Osteoblast (primary cell): ENCODE measurements at regions not wholly inside any gene's neighbourhood (a gene's known extent, or its start where the extent isn't known, plus 50 kb on each side); places are given as distances from the start of the nearest gene placed in this dataset.

ENCODE experiments used
- DNase-seq: peaks from one replicate; pipeline ENCODE4 v3.0.0; 2011; ENCODE audit warnings: low spot score, mixed read lengths; ENCODE audit not compliant: insufficient read length; ENCODE audit errors: missing footprints
- H2AFZ ChIP-seq: 2 replicates; pipeline ENCODE4 v1.6.0; 2011; ENCODE audit warnings: mild to moderate bottlenecking, low read length
- H3K27ac ChIP-seq: 2 replicates; pipeline ENCODE4 v1.5.1; 2011; ENCODE audit warnings: mild to moderate bottlenecking, low read depth, low read length, moderate library complexity
- H3K27me3 ChIP-seq: 2 replicates; pipeline ENCODE4 v1.6.0; 2012; ENCODE audit warnings: mild to moderate bottlenecking, control low read depth, inconsistent platforms, low read length, moderate library complexity; ENCODE audit not compliant: insufficient read depth
- H3K36me3 ChIP-seq: 2 replicates; pipeline ENCODE4 v1.5.1; 2011; ENCODE audit warnings: mild to moderate bottlenecking, low read length, control low read depth, moderate library complexity; ENCODE audit not compliant: insufficient read depth
- H3K4me1 ChIP-seq: 2 replicates; pipeline ENCODE4 v1.5.1; 2011; ENCODE audit warnings: mild to moderate bottlenecking, low read length, control low read depth, moderate library complexity; ENCODE audit not compliant: insufficient read depth
- H3K4me2 ChIP-seq: 2 replicates; pipeline ENCODE4 v1.6.0; 2011; ENCODE audit warnings: mild to moderate bottlenecking, low read length; ENCODE audit not compliant: insufficient read depth
- H3K4me3 ChIP-seq: fragments of 200-600 bp; sonication (generic); 3 replicates; pipeline ENCODE4 v1.5.1; 2012; ENCODE audit warnings: mild to moderate bottlenecking, low read length, inconsistent platforms; ENCODE audit not compliant: insufficient read depth
- H3K79me2 ChIP-seq: 2 replicates; pipeline ENCODE4 v1.6.0; 2012; ENCODE audit warnings: mild to moderate bottlenecking, low read length, control low read depth, inconsistent platforms; ENCODE audit not compliant: insufficient read depth
- H3K9me3 ChIP-seq: 2 replicates; pipeline ENCODE4 v1.5.1; 2011; ENCODE audit warnings: low read depth, low read length, control low read depth
- H4K20me1 ChIP-seq: 2 replicates; pipeline ENCODE4 v1.6.0; 2012; ENCODE audit warnings: mild to moderate bottlenecking, low read length, control low read depth; ENCODE audit not compliant: insufficient read depth
- CTCF ChIP-seq: IDR thresholded peaks from 2 replicates; pipeline ENCODE4 v1.5.1; 2011; ENCODE audit warnings: mild to moderate bottlenecking, low read depth, low read length, moderate library complexity; ENCODE audit errors: extremely low read depth

GRCh38 chr14:53701108-53701875, 255.3 kb downstream of the BMP4 start:
- Histone ChIP-seq H3K4me2 (no peak overlapping the region), H3K79me2 (no peaks in the 10 kb centered on the region), H4K20me1 (no peaks in the 10 kb centered on the region), H3K27me3 (peaks cover 14% of the 10 kb centered on the region), H2AFZ (no peak overlapping the region), H3K9me3 (no peaks in the 10 kb centered on the region), H3K4me1 (no peaks in the 10 kb centered on the region), H3K4me3 (no peak overlapping the region), H3K36me3 (no peaks in the 10 kb centered on the region), H3K27ac (no peak overlapping the region)
- no peak for TF ChIP-seq CTCF
- DNase-seq = no peak

GRCh38 chr14:53696217-53696965, 260.2 kb downstream of the BMP4 start:
- H3K4me3 ChIP-seq = no peak overlapping the region
- TF ChIP-seq CTCF = no peak
- H3K27ac ChIP-seq = no peak overlapping the region
- no peak overlapping the region for H3K4me2 ChIP-seq
- H3K79me2 ChIP-seq = no peaks in the 10 kb centered on the region
- DNase-seq = no peak
- H3K4me1 ChIP-seq = no peaks in the 10 kb centered on the region
- no peaks in the 10 kb centered on the region for H3K36me3 ChIP-seq
- no peaks in the 10 kb centered on the region for H4K20me1 ChIP-seq
- peaks cover 15% of the 10 kb centered on the region for H3K27me3 ChIP-seq
- H2AFZ ChIP-seq = no peak overlapping the region
- H3K9me3 ChIP-seq = no peaks in the 10 kb centered on the region

GRCh38 chr14:53695692-53696214, 260.9 kb downstream of the BMP4 start:
- no peak overlapping the region for H3K27ac ChIP-seq
- no peak overlapping the region for H3K4me3 ChIP-seq
- no peak for TF ChIP-seq CTCF
- no peaks in the 10 kb centered on the region for H4K20me1 ChIP-seq
- no peaks in the 10 kb centered on the region for H3K36me3 ChIP-seq
- no peaks in the 10 kb centered on the region for H3K4me1 ChIP-seq
- no peak overlapping the region for H3K4me2 ChIP-seq
- no peaks in the 10 kb centered on the region for H3K79me2 ChIP-seq
- H3K27me3 ChIP-seq = peaks cover 14% of the 10 kb centered on the region
- H2AFZ ChIP-seq = no peak overlapping the region
- DNase-seq = no peak
- H3K9me3 ChIP-seq = no peaks in the 10 kb centered on the region

- H3K27me3 ChIP-seq = peaks cover 6% of the 10 kb centered on the region
- H3K79me2 ChIP-seq = no peaks in the 10 kb centered on the region
- DNase-seq = no peak
Observed at GRCh38 chr14:53692885-53693284, 263.7 kb downstream of the BMP4 start.

More at GRCh38 chr14:53692885-53693284, 263.7 kb downstream of the BMP4 start:
- Histone ChIP-seq H3K9me3 (no peaks in the 10 kb centered on the region), H3K27ac (no peak overlapping the region), H3K4me2 (no peak overlapping the region), H3K36me3 (no peaks in the 10 kb centered on the region), H3K4me3 (no peak overlapping the region), H2AFZ (no peak overlapping the region), H3K4me1 (no peaks in the 10 kb centered on the region), H4K20me1 (no peaks in the 10 kb centered on the region)
- no peak for TF ChIP-seq CTCF
